Upper lobe of right lung (tissue), 1 donor: ENCODE measurements at regions not wholly inside any gene's neighbourhood (a gene's known extent, or its start where the extent isn't known, plus 50 kb on each side); places are given as distances from the start of the nearest gene placed in this dataset.

Experiments used
- ATAC-seq: fragments of 200-7000 bp; cut with Tn5 transposase; one replicate; pipeline ENCODE4 v1.9.1; 2020; ENCODE audit warnings: mild to moderate bottlenecking, moderate library complexity
- DNase-seq: peaks from one replicate; pipeline ENCODE4 v3.0.0-alpha.2; 2020
- H3K27ac ChIP-seq: fragments of 200-600 bp; one replicate; pipeline ENCODE4 v1.8.0; 2022
- H3K27me3 ChIP-seq: fragments of 200-600 bp; one replicate; pipeline ENCODE4 v1.8.0; 2022; ENCODE audit warnings: mild to moderate bottlenecking
- H3K36me3 ChIP-seq: fragments of 200-600 bp; one replicate; pipeline ENCODE4 v1.8.0; 2022
- H3K4me1 ChIP-seq: fragments of 200-600 bp; one replicate; pipeline ENCODE4 v1.8.0; 2022
- H3K4me3 ChIP-seq: fragments of 200-600 bp; one replicate; pipeline ENCODE4 v1.8.0; 2022; ENCODE audit warnings: mild to moderate bottlenecking
- H3K9me3 ChIP-seq: fragments of 200-600 bp; one replicate; pipeline ENCODE4 v1.8.0; 2022
- intact Hi-C: fragments of 100-400 bp; cut with DNase I; formaldehyde crosslinking; loops from one replicate; pipeline ENCODE4 v1.11.0; 2022
- TF ChIP-seq, protein P1 (sequence below): fragments of 200-600 bp; IDR thresholded peaks from one replicate; pipeline ENCODE4 v1.8.0; 2022; ENCODE audit warnings: antibody characterized with exemption
- donor health status: DM: no; HTN: yes; CAD: no; lungs with severe emphysema.

DNA sequence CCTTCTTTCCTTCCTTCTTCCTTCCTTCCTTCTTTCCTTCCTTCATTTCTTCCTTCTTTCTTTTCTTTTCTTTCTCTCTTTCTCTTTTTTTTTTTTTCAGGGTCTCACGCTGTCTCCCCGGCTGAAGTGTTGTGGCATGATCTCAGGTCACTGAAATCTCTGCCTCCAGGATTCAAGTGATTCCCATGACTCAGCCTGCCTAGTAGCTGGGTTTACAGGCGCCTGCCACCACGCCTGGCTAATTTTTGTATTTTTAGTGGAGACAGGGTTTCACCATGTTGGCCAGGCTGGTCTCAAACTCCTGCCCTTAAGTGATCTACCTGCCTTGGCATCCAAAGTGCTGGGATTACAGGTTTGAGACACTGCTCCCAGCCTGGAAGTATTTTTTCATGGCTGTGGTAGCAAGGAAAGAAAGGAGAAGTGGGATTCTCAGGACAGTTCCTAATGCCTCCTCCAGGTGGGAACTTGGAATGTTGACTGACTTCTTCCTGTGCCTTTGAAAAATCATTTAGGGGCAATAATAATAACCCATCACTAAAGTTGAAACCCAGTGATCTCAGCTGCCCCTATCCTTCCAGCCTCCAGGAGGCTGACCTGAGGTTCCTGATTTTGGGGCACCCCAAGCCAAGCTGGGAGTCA lies 89.3 kb upstream of the CELF4 start:
- intact Hi-C loops: no loop called here
- Histone ChIP-seq H3K27me3 (no peaks in the 10 kb centered on the region), H3K4me1 (no peaks in the 10 kb centered on the region), H3K4me3 (no peak overlapping the region), H3K27ac (no peak overlapping the region), H3K36me3 (no peaks in the 10 kb centered on the region), H3K9me3 (no peaks in the 10 kb centered on the region)
- TF ChIP-seq, protein P1, sequence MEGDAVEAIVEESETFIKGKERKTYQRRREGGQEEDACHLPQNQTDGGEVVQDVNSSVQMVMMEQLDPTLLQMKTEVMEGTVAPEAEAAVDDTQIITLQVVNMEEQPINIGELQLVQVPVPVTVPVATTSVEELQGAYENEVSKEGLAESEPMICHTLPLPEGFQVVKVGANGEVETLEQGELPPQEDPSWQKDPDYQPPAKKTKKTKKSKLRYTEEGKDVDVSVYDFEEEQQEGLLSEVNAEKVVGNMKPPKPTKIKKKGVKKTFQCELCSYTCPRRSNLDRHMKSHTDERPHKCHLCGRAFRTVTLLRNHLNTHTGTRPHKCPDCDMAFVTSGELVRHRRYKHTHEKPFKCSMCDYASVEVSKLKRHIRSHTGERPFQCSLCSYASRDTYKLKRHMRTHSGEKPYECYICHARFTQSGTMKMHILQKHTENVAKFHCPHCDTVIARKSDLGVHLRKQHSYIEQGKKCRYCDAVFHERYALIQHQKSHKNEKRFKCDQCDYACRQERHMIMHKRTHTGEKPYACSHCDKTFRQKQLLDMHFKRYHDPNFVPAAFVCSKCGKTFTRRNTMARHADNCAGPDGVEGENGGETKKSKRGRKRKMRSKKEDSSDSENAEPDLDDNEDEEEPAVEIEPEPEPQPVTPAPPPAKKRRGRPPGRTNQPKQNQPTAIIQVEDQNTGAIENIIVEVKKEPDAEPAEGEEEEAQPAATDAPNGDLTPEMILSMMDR: no peak
- ATAC-seq (no peak), DNase-seq (no peak)

DNA sequence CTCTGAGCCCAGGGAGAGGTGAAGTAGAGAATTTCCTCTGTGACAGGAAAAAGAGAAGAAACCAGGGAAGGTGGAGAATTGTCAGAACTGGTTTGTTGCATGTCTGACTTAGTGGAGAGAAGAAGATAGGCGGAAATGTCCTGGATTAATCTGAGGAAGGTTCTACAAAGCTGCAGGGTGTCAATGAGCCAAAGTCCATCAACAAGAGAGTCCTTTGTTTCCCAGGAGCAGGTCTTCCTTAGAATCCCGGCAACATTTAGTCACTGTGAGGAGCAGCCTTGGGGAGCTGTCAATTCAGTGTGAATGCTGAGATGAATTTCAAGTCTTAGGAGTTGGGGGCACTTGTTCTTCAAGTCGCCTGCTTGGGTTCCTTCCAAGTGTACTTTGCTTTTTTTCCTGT lies 88.4 kb upstream of the CELF4 start:
- intact Hi-C loops: no loop called here
- Histone ChIP-seq H3K9me3 (no peaks in the 10 kb centered on the region), H3K27ac (no peak overlapping the region), H3K4me3 (no peak overlapping the region), H3K4me1 (no peaks in the 10 kb centered on the region), H3K36me3 (no peaks in the 10 kb centered on the region), H3K27me3 (no peaks in the 10 kb centered on the region)
- ATAC-seq: no peak
- DNase-seq: no peak
- TF ChIP-seq, protein P1: no peak

DNA sequence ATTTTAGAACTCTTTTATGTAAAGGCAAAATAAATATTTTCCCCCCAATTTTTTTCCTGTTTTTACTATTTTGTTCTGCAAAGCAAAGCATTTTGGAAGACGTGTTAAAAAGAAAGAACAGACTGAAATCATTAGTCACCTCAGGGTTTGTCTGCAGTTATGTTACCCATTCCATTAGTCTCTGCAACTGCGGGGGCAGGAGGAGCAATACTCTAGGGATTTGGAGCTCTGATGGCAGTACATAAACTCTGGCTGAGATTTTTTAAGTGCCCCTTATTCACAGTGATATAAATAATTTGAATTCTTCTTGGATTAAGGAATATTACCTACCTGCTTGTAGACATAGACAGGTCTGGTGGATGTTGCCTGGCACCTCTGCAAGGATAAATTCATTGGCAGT lies 88.0 kb upstream of the CELF4 start:
- Histone ChIP-seq H3K4me3 (no peak overlapping the region), H3K4me1 (no peaks in the 10 kb centered on the region), H3K36me3 (no peaks in the 10 kb centered on the region), H3K27ac (no peak overlapping the region), H3K9me3 (no peaks in the 10 kb centered on the region), H3K27me3 (no peaks in the 10 kb centered on the region)
- intact Hi-C loops: no loop called here
- TF ChIP-seq, protein P1: no peak
- no peak for ATAC-seq
- no peak for DNase-seq

DNA sequence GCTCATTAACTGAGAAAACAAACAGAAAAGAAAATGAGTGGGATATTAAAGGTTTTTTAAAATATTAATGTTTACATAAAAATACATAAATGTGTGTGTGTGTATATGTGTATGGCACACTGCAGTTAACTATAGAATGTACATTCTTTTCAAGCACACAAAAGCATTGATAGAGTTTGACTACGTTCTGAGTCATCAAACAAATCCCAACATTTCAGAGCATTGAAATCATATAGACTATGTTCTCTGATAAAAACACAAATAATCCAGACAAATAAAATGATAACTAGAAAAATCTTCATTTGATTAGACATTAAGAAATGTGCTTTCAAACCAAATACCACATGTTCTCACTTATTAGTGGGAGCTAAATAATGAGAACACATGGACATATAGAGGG lies 84.3 kb upstream of the CELF4 start:
- intact Hi-C loops: no loop called here
- DNase-seq: no peak
- no peak overlapping the region for H3K4me3 ChIP-seq
- H3K36me3 ChIP-seq: no peaks in the 10 kb centered on the region
- no peaks in the 10 kb centered on the region for H3K9me3 ChIP-seq
- H3K4me1 ChIP-seq: no peaks in the 10 kb centered on the region
- TF ChIP-seq, protein P1: no peak
- H3K27me3 ChIP-seq: no peaks in the 10 kb centered on the region
- no peak for ATAC-seq
- no peak overlapping the region for H3K27ac ChIP-seq

- no peak for DNase-seq
- Histone ChIP-seq H3K27me3 (no peaks in the 10 kb centered on the region), H3K9me3 (peaks cover 5% of the 10 kb centered on the region), H3K36me3 (no peaks in the 10 kb centered on the region), H3K27ac (no peak overlapping the region), H3K4me1 (no peaks in the 10 kb centered on the region), H3K4me3 (no peak overlapping the region)
- TF ChIP-seq, protein P1: no peak
- ATAC-seq: no peak
- intact Hi-C loops: no loop called here
Measured at GRCh38 chr18:37649416-37649815, 83.8 kb upstream of the CELF4 start.

- no peaks in the 10 kb centered on the region for H3K4me1 ChIP-seq
- no peaks in the 10 kb centered on the region for H3K36me3 ChIP-seq
- ATAC-seq: no peak
- H3K27me3 ChIP-seq: no peaks in the 10 kb centered on the region
- H3K4me3 ChIP-seq: no peak overlapping the region
- DNase-seq: no peak
- intact Hi-C loops: no loop called here
- H3K27ac ChIP-seq: no peak overlapping the region
- TF ChIP-seq, protein P1: no peak
- peaks cover 8% of the 10 kb centered on the region for H3K9me3 ChIP-seq
Measured at GRCh38 chr18:37641573-37641972, 76.0 kb upstream of the CELF4 start.
